AG09319 (cell line): ENCODE measurements at regions not wholly inside any gene's neighbourhood (a gene's known extent, or its start where the extent isn't known, plus 50 kb on each side); places are given as distances from the start of the nearest gene placed in this dataset.
"Not testable (repeated sequence)": the region's sequence is repeated elsewhere in the genome, so short reads cannot be mapped to it uniquely, and the experiment has no call there.

Experiments used
- DNase-seq: peaks from one replicate; pipeline ENCODE4 v3.0.0-alpha.2; 2010; ENCODE audit warnings: low read depth; ENCODE audit errors: extremely low read depth
- CTCF ChIP-seq: IDR thresholded peaks from 2 replicates; pipeline ENCODE4 v1.5.1; 2011; ENCODE audit warnings: low read depth, mild to moderate bottlenecking, inconsistent platforms, low read length, moderate library complexity

- TF ChIP-seq CTCF: peak; percentile 35
- no peak for DNase-seq
These were observed 52.8 kb upstream of the SRSF6 start for GRCh38 chr20:43404878-43405277.

- DNase-seq: not testable (repeated sequence)
These were observed 56.8 kb upstream of the SRSF6 start for GRCh38 chr20:43400882-43401281.

GRCh38 chr20:43398676-43399324 lies 58.9 kb upstream of the SRSF6 start:
- no peak for TF ChIP-seq CTCF
- no peak for DNase-seq

GRCh38 chr20:43397147-43397546 lies 60.5 kb upstream of the SRSF6 start:
- TF ChIP-seq CTCF: no peak
- no peak for DNase-seq

- no peak for DNase-seq
- no peak for TF ChIP-seq CTCF
These were observed 64.6 kb upstream of the SRSF6 start for GRCh38 chr20:43393052-43393451.

- TF ChIP-seq CTCF: no peak
These were observed 65.1 kb upstream of the SRSF6 start for GRCh38 chr20:43392561-43392960.

GRCh38 chr20:43389839-43390626 lies 67.7 kb upstream of the SRSF6 start:
- DNase-seq: no peak

More at GRCh38 chr20:43392561-43392960, 65.1 kb upstream of the SRSF6 start:
- no peak for DNase-seq

More at GRCh38 chr20:43389839-43390626, 67.7 kb upstream of the SRSF6 start:
- TF ChIP-seq CTCF: peak; percentile 44
